CD4-positive, alpha-beta T cell treated with Interleukin-21 for 1 hour (primary cell): ENCODE measurements at regions not wholly inside any gene's neighbourhood (a gene's known extent, or its start where the extent isn't known, plus 50 kb on each side); places are given as distances from the start of the nearest gene placed in this dataset.

Experiments used
- DNase-seq: peaks from one replicate; pipeline ENCODE4 v3.0.0-alpha.2; 2020

DNA sequence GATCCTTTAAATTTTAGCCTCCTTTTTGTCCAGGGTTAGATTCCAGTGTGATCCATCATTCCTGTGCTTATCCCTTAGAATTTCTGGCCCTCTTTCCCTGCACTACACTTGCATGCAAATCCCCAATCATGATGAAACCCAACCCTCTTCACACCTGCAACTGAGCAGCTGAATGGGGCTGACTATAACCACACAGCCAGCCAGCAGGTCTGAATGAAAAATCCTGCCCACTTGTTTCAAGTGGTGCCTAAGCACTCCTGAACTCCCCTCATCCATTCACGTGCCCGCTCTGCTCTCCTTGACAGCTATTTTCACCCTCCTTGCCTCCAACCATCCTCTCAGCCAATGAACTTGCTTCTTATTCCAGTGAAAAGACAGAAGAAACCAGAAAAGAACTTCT lies 80.5 kb upstream of the AFF3 start:
- no peak for DNase-seq

GRCh38 chr2:100218552-100218951 lies 76.2 kb upstream of the AFF3 start:
- peak; percentile 10 for DNase-seq

DNA sequence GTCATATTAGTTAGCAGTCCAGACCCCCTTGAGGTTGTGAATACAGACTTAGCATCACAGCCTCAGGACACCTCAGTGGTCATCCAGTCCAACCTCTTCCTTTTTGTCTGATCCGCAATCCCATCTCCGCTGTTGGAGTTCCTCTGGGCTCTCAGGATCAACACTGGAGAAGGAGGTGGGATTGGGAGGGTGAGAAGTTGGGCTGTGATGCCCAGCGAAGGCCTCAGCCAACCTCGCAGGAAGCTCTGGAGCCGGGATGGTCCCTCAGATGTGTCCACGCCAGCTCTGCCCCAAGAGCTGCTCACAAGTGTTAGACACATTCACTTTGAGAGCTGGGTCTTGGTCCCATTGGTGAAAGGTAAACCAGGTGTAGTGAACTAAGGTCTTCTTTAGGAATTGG lies 74.9 kb upstream of the AFF3 start:
- no peak for DNase-seq

- no peak for DNase-seq
Observed at GRCh38 chr2:100216015-100216414, 73.6 kb upstream of the AFF3 start.

- DNase-seq = no peak
Observed at GRCh38 chr2:100215371-100215770, 73.0 kb upstream of the AFF3 start.

DNA sequence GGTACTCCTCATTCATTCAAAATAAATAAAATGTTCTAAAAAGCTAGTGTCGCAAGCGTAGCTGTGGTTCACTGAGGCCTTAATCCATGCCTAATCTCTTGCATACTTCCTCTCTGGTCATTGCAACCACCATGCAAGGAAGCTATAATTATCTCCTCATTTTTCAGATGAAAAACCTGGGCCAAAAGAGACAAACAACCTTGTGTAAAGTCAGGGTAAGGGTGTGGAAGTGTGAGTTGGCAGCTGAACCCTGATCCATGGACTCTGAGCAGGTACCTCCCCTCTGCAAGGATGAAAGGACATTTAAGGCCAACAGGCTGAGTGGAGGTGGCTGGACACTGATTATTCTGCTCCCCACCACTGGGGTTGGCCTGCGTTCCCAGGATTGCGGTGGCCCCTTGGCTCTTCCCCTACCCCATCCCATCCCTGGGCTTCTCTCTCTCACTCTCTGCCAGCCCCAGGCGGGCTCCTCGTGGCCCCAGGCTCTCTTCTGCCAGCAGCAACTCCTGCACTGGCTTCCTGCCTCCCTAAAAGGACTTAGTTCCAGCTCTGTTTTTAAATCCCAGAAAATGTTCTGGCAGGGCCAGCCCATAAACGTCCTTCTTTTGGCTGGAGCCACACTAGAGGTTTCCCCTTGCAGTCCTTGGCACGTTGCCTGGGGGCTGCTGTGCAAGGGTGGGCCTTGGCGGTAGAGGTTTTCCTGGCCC lies 72.0 kb upstream of the AFF3 start:
- no peak for DNase-seq

DNA sequence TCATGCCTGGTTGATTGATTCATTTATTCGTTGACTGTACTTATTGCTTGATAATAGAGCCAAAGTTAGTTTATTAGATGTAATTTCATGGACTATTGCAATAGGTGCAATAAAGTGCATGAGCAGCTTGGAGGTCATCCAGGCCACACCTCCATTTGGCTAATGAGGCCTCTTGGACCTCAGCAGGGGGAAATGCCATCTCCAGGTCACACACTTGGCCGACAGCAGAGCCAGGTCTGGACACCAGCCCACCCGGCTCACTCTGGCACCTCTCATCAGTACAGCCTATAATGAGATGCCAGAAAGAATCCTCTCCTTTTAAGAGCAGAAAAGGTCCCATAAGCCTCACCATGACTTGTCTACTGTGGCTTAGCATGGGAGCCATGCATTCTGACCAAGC lies 71.2 kb upstream of the AFF3 start:
- no peak for DNase-seq

DNA sequence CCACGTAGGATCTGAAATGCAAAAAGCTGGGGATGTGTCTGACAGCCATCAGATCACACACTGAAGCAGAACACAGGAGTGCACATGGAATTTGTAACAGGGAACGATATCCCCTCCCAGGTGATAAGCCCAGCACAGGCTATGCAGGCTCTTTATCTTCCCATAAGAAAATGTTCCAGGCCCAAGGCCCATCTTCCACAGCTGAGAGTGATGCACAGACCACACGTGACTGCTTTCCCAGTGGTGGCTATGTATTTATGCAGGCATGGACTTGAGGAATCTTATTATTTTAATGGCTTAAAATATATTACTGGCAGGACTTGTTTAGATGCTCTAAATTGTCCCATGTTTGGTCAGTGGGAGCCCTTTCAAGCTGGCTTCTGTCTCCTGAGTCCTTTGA lies 70.5 kb upstream of the AFF3 start:
- DNase-seq = no peak

- DNase-seq = no peak
Observed at GRCh38 chr2:100211521-100211920, 69.1 kb upstream of the AFF3 start.

DNA sequence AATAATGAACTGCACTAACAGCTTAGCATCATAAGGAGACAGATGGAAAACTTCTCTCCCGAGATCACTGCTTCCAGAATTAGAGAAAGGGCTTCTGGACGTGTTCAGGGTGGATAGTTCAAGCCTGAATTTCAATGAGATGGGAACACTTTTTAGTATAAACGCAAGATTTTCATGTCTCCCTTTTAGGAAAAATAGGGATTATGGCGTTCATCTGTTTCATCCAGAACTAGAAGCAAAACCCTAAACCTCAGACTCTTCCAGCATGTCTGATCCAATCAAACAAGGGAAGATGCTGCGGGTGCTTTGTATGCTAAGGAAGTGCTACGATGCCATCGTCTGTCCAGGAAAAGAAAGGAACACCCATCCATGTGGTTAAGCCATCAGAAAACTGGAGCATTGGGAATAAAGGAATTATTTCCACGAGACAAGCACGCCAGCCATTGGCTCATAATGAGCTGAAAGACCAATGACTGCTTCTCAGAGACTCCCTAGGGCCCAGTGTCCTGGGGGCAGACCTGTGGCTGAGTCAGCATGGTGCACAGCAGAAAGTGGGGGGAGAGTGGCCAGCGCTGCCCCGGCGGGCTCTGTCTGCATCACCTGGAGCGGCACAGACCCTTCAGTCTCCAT lies 65.9 kb upstream of the AFF3 start:
- no peak for DNase-seq

GRCh38 chr2:100207411-100207885 lies 65.1 kb upstream of the AFF3 start:
- DNase-seq = no peak

GRCh38 chr2:100206731-100207255 lies 64.4 kb upstream of the AFF3 start:
- no peak for DNase-seq

DNA sequence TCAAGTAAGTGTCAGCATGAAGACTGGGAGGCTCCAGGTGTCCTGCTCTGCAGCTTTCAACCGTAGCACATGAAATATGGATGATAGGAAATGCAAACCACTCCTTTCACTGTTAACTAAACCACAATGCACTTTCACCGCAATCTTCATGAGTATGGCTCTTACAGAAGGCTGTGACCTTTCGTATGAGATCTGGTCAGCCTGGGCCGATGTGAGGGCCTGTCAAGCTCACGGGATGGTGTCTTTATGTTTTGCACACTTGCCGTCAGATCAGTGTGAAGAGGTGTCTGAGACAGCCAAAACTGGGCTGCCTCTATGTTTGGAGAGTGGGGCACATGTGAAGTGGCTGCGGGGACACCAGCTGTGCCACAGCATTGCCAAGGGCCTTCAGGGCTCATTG lies 62.8 kb upstream of the AFF3 start:
- no peak for DNase-seq

DNA sequence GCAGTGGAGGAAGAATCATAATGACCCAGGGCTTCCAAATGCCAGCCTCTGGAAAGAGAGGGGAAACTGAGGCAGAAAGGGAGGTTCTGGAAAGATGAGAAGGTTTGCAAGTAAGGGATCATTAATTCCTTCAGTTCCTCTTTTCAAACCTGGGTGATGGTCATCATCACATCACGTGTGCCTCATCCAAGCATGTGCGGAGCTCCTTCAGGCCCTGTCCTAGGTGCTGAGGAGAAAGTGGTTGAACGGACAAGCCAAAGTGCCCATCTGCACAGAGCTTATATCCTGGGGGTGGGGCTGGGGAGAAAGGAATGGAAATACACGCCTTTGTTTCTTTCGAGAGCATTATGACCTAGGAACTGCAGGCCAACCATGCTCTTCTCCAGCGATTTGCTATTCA lies 60.2 kb upstream of the AFF3 start:
- no peak for DNase-seq

- no peak for DNase-seq
Observed at GRCh38 chr2:100200985-100201384, 58.6 kb upstream of the AFF3 start.

DNA sequence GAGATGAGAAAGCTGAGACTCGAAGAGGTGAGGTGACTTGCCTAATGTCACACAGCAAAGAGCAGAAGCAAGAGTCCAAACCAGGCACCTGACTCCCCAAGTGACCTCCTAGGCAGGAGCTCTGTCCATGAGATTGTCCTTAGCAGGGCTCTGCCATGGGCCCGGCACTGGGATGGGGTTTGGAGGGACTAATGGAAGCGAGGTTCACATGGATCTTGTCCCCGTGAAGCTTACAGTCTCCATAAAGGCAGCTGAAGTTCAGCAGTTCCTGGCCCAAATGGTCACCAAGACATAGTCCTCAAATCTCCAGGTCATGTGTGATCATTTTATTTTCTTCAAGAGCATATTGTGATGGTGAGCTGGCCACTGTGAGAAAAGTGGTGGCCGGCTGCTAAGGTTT lies 57.0 kb upstream of the AFF3 start:
- no peak for DNase-seq

DNA sequence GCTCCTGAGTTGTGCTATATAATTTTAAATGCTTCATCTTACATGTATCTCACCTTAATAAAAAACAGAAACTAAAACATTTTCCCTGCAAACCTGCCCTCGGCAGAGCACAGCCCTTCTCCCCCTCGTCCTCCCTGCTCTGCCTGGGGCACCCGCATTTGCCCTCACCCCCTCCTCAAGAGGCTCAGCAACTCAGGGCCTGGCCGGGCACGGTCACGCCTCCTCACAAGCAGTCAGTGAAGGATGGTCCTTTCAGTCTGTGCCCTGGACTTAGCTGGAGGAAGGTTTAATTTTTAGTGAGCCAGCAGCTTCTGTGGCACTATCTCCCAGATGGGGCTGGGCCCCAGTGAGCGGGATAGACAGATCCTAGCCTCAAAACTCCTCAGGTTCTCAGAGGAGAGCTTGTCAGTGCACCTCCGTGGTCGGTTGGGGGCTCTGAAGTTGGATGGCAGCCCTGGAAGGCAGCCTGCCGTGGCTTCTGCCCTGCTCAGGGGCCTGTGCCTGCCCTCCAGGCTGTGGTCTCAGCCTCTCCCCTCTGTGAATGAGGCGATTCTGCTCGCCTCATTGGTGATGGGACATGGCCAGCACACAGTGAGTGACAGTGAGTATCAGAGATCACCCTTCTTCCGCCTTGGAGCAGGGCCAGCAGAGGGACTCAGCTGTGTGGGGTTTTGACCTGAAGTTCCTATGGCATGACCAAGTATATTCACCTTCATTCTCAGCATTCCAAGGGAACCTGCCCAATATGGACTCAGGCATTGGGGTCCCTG lies 56.3 kb upstream of the AFF3 start:
- DNase-seq = no peak

DNA sequence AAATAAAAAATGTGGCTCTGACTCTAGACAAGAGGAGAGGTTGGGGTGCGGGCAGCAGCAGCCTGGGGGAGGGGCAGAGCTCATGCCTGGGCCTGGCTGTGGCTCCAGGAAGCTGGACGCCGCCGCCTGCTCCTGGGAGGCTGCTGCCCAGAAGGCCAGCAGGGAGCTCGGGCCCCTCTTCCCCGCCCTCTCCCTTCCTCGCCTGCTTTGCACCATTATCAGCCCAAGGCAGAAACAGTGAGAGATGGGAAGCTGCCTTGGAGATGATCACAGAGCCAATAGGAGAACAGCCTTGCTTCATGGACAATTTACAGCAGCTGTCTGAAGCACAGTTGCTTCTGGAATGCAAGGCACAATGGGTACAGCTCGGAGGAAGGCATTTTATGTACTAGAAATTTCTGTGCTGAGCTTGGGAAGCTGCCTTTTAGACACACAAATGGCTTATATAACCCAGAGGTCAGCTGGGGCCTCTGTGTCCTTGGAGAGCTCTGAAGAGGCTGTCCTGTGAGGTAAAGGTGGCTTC lies 55.3 kb upstream of the AFF3 start:
- no peak for DNase-seq

DNA sequence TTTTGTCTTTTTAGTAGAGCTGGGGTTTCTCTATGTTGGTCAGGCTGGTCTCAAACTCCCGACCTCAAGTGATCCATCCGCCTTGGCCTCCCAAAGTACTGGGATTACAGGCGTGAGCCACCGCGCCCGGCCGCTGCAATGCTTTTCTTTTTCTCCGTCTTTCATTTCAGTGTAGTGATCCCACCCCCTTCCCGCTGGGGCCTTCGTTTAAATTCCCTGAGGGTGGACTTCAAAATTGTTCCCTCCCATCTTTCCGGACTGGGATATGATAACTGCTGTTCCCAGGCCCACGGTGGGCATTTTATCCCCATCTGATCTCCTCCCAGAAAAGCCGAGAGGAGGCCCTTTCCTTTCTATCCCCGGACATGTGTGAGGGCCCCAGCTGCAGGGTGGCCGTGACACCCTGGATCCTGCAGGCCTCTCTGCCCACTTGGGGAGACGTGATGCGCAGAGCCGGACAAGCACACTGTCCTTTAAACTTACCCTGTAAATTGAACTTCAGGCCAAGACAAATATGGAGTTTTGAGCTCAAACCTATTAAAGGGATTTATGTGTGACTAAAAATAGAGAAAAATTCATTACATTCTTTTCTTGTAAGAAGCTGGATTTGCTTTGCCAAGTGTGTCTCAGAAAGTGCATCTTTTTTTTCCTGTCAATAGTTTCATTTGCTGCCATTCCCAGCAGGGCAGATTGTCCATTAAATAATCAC lies 54.5 kb upstream of the AFF3 start:
- no peak for DNase-seq

DNA sequence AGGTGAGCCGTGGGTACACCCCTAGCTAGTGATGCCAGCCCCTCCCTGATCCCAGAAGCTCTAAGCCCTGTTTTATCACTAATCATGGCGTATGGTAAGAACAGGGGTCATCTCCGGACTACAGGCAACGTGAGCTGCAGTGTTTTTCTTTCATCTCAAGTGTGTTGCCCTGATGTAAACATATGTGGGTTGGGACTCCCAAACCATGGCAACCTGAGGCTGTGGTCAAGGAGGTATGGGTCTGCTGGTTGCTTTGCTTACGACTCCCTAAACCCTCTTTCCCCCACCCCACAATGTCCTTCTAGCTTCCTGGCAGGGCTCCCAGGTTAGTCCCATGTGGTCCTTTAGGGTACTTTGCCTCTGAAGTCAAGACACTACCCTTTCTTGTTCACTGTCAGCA lies 53.6 kb upstream of the AFF3 start:
- DNase-seq = no peak

DNA sequence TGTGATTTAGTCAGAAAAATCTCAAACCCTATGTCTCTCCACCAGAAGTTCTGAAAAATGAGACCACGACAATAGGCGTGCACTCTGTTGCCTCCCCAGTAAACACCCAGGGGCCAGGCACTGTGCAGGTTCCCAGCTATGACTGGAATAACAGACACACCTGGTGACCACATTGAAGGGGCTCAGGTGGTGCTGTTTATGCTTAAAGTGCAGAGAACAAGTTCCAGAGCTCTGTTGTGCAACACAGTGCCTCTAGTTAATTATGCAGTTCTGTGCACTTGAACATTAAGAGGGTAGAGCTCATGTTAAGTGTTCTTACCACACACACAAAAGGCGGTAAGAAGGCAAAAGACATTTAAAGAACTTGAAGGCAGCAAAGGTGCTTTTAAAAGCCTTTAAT lies 52.6 kb upstream of the AFF3 start:
- DNase-seq = no peak

DNA sequence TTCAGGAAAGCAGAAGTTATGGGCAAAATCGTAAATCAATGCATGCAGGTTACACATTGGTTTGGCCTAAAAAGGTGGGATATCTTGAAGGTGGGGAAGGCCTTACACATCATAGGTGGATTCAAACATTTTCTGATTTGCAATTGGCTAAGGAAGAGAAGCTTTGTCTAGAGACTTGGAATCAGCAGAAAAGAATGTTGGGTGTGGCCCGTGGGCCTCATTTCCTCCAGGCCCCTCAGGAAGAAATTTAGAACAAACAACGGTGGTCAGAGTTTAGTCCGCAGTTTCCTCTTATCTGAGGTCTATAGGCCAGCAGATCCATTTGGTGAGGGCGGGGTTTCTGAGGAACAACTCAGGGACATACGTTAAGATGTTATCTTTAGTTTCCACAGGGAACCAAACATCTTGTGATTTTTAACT lies 50.9 kb upstream of the AFF3 start:
- DNase-seq = no peak

DNA sequence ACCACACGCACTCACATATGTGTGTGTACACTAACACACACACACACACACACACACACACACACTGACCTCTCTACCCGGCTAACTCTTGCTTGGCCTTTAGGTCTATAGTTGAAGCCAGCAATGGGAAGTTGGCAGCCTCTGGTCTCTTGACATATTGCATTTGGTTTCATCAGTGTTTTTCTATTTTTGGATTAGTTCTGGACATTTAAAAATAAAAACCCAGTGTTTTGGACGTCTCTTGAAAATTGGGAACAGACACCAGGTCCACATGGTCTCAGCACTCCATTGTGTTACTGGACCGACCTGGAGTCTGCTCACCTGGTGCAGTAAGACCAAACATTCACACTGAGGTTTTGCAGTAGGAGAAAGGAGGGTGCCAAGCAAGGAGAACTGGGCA lies 50.4 kb upstream of the AFF3 start:
- DNase-seq = no peak
